ENCODE measurements at regions not wholly inside any gene's neighbourhood (a gene's known extent, or its start where the extent isn't known, plus 50 kb on each side); places are given as distances from the start of the nearest gene placed in this dataset.
"Not testable (repeated sequence)": the region's sequence is repeated elsewhere in the genome, so short reads cannot be mapped to it uniquely, and the experiment has no call there.

GRCh38 chr2:64797881-64798575 lies 144.3 kb upstream of the SERTAD2 start:
- DNase-seq = no peak

DNA sequence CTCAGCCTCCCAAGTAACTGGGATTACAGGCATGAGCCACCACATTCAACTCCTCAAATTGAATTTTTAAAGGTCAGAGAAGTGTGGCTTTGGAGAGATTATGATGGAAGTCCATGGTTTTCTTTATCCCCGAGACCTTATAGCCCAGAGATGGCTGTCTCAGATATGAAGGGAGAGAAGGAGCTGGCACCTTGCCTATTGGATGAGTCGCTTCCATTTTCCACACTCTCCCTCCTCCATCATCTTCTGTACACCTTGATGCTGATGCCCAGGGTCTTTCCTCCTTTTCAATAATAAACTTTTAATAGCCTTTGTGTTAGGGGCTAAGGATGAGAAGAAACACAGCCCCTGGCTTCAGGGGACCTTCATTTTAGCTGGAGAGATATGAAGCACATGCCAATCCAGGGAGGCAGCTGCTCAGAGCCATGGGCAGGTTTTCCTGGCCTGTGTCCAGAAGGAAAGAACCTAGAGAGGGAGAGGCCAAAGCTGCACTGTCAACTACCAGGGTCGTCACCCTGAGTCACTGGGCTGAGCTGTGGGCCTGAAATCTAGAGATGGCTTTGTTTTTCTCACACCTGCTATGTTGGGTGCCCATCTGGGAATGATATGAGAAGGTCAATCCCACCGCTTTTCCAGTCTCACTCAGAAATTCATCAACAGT lies 146.0 kb upstream of the SERTAD2 start:
- DNase-seq = no peak

DNA sequence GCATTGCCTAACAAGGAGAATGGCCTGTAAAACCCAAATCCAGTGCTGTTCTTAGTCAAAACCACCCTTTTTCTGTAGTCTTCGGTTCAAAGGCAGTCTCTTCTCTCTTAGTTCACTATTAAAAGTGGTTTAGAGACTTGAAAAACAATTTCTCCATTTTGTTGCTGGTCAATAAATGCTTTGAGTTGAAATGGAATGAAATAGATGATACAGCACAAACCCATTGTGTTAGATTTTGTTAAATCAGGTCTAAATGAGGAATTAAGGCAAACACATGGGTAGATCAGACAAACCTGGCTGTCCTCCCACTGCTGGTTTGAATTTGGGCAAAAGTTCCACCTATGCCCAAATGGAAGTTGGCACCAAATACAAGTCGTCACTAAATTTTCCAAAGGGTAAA lies 150.1 kb upstream of the SERTAD2 start:
- DNase-seq = no peak

DNA sequence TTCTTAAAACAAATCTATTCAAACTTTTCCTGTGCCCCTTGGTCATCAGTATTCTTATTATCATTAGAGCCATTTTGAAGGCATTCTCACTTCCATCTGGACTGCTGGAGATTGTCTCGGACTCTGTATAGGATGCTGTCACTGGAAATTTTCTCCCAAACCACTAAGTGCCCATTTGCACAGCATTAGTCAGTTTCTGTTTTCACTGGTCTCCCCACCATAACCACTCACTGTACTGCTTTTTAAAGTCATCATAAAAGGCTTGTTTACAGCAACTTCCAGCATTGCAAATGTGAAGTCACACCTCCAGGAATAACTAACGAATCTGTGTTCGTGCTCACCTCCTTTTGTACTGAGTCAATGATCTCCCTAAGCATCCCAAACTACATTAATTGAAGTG lies 150.9 kb upstream of the SERTAD2 start:
- DNase-seq = no peak

DNA sequence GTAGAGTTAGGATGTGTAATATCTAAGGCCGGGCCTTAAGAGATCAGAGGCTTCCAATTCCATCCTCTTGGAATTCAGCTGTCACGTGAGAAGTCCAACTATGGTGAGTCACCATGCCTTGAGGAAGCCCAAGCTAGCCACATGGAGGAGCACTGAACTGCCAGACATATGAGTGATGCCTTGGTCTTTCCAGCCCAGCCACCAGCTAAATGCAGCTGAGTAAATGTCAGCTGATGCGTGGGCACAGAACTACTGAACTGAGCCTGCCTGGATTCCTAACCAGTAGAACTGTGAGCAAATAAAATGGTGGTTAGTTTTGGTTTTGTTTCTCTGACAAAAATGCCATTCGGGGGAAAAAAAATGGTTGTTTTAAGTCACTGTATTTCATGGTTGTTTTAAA lies 153.7 kb upstream of the SERTAD2 start:
- DNase-seq = no peak

DNA sequence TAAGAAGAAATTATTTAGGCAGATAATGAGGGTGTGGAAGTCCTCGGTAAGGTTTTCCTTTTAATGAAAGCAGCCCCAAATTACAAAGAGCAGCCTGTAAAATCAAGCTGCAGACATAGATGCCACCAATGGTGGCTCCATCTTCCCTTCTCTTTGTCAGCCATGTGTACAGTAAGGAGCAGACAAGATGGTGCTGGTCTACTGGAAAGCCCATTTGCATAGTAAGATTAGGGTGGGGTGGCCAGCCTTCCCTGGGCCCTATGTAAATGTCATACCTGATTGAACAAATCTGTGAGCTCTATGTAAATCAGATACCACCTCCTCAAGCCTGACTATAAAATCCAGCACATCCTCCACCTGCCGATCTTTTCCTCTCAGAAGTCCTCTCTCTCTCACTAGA lies 154.4 kb upstream of the SERTAD2 start:
- DNase-seq = no peak

GRCh38 chr2:64808754-64809153 lies 155.0 kb upstream of the SERTAD2 start:
- DNase-seq = no peak

- no peak for DNase-seq
Observed at GRCh38 chr2:64809216-64809615, 155.5 kb upstream of the SERTAD2 start.

DNA sequence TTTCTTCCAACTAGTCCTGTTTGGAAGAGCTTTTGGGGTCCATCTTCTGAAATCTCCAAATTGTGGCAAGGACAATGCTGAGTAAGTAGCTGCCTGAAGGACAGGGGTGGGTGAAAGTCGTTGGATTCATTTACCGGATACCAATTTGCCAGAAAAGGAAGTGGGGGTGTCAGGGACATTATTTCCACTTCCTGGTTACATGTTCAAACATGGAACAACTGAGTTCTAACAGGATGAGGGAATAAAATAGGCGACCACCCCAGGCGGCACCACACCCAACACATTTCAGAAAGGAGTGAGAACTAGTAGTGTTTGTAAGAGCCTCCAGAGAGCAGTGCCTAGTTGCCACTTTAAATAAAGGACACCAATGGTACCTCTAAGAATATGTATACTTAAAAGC lies 158.6 kb upstream of the SERTAD2 start:
- no peak for DNase-seq

- DNase-seq = no peak
Observed at GRCh38 chr2:64814007-64814406, 160.3 kb upstream of the SERTAD2 start.

GRCh38 chr2:64816526-64816925 lies 162.8 kb upstream of the SERTAD2 start:
- DNase-seq = not testable (repeated sequence)

DNA sequence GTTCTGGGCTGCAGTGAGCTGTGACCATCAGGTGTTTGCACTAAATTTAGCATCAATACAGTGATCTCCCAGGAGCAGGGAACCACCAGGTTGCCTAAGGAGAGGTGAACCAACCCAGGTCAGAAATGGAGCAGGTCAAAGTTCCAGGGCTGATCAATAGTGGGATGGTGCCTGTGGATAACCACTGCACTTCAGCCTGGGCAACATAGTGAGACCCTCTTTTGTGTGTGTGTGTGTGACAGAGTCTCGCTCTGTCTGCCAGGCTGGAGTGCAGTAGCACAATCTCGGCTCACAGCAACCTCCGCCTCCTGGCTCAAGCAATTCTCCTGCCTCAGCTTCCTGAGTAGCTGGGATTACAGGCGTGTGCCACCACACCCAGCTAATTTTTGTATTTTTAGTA lies 163.7 kb upstream of the SERTAD2 start:
- DNase-seq = no peak

DNA sequence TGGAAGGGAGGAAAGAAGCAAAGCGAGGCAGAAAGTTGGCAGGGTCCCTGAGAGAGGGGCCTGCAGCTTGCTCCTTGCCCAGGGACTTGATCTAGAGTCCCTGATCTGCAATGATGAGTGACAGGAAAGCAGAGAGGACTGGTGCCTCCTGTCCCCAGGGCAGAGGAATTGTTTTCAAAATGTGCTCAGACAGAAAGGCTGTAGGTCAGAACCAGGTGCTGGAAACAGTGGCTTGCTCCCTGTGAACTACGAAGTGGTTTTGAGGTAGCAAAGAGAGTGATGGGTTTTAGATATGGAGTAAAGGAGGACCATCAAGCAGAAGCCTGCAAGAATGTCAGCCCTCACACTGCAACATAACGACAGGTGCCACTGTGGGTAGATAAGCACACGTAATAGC lies 164.9 kb upstream of the SERTAD2 start:
- no peak for DNase-seq

GRCh38 chr2:64819361-64819760 lies 165.6 kb upstream of the SERTAD2 start:
- no peak for DNase-seq

- DNase-seq = peak in 1 of 2 donors; percentile 84
Observed at GRCh38 chr2:64819774-64820688, 166.3 kb upstream of the SERTAD2 start.

DNA sequence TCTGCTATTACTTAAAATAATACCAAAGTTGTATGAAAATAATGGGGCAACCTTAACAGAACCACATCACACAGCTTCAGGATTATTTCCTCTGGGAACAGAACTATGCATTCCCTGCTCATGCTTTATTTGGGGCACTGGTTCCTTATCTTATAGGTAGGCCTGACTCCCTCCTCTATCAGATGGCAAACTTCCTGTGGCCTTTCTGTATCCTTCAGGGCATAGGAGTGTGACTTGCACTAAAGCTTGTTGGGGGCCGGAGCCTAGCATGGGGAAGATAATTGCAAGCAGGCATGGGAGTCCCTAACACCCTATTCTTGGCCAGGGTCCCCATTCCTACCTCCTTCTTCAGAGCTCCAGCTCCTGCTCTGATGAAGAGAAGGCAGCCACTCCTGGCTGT lies 167.2 kb upstream of the SERTAD2 start:
- DNase-seq = no peak

- no peak for DNase-seq
Observed at GRCh38 chr2:64823794-64824193, 165.4 kb upstream of the SLC1A4 start.

DNA sequence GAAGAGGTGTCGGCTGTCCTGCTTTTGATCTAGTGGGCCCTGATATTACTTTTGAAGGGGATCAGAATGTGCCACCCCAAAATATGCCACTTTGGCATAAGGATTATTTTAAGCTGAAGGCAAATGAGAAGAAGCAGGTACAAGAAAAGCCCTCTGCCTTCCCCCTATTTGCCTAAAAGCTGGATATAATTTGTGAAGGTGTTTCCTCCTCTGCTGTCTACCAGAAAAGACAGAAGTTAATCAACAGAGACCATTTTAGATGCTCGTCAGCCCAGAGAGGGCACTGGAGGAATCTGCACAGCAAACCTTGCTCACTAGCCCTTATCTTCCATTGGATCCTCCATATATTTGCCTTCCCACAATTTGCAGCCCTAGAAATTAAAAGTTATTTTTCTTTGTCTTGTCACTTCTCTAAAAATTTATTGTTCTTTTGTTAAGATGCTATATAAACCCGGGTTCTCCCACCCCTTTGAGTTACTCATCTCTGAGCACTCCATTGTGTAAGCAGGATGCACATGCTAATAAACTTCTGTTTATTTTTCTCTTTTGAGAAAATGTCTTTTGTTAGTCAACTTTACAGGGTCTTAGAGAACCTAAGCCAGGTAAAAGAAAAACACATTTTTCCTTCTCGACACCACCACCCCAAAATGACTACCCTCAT lies 163.2 kb upstream of the SLC1A4 start:
- no peak for DNase-seq

DNA sequence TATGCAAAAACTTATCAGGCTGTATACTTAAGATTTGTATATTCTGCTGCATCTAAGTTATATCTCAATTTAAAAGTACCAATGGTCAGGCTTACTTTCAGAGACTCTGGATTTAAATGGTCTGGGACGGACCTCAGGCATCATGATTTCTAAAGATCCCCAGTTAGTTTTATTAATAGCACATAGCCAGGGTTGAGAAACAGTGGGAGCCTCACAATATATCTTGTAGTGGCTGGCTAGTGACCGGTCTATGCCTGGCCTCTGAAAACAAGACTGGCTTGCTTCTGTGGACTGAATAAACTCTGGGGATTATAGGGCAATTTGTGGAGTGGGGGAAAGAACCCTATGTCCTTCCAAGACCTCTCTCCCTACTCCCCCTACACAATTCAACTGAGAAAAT lies 162.5 kb upstream of the SLC1A4 start:
- DNase-seq = no peak

- DNase-seq = no peak
Observed at GRCh38 chr2:64828261-64828660, 160.9 kb upstream of the SLC1A4 start.

- no peak for DNase-seq
Observed at GRCh38 chr2:64829525-64829924, 159.7 kb upstream of the SLC1A4 start.

DNA sequence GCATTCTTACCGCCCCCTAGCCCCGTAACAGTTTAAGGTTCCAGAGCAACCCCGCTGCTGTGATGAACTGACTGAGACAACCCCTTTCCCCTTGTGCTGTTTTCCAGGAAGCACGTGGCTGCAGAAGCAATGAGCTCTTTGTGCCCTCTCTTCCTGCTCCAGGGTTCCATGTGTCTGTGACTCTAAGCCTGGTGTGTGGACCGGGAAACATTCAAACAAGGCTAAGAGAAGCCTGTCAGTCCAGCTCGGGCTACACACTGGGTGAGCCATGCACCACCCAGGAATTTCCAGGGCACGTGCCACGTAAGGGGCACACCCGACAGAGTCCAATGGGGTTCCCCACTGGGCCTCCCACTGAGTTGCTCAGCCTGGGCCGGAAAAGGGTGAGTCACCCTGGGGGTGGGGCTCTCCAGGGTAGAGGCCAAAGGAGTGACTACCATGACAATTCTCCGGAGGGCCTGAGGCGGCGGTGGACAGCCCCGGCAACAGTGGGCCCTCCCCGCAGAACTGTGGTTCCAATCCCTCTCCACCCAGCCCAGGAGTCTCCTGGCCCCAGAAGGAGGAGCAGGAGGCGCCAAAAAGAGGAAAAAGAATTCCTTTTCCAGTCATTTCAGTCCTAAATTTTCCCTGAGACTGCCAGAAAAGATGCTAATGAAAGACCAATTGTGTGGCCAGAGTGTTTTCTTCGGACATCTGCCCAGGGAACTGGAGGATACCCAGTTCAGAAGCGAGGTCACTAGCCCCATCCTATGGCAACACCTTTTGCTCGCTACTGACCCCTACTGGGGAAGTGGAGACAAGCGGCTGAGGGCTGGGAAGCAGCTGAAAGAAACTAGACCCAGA lies 157.8 kb upstream of the SLC1A4 start:
- DNase-seq = peak; percentile 68 to 73

Data from bone marrow (tissue), 2 donors.